Jurkat, Clone E6-1 (cell line): ENCODE measurements at regions not wholly inside any gene's neighbourhood (a gene's known extent, or its start where the extent isn't known, plus 50 kb on each side); places are given as distances from the start of the nearest gene placed in this dataset.
"Not testable (repeated sequence)": the region's sequence is repeated elsewhere in the genome, so short reads cannot be mapped to it uniquely, and the experiment has no call there.

Experiments used
- DNase-seq: peaks from one replicate; pipeline ENCODE4 v3.0.0-alpha.2; 2011; ENCODE audit warnings: low read depth, low spot score
- H3K4me3 ChIP-seq: 2 replicates; pipeline ENCODE4 v1.5.1; 2011; ENCODE audit warnings: mild to moderate bottlenecking, low read length, control low read depth, moderate library complexity

DNA sequence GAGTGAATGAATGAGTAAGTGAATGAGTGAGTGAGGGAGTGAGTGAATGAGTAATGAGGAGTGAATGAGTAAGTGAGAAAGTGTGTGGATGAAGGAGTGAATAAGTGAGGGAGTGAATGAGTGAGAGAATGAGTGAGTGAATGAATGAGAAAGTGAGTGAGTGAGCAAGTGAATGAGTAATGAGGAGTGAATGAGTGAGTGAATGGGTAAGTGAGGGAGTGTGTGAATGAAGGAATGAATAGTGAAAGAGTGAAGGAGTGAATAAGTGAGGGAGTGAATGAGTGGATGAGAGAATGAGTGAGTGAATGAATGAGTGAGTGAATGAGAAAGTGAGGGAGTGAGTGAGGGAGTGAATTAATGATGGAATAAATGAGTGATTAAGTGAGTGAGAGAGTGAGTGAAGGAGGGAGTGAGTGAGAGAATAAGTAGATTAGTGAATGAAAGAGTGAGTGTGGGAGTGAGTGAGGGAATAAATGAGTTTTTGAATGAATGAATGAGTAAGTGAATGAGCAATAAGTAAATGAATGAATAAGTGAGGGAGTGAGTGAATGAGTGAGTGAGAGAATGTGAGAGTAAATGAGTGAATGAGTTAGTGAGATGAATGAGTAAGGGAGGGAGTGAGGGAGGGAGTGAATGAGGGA lies 364.5 kb downstream of the ADGRD1 start:
- DNase-seq, result no peak
- H3K4me3 ChIP-seq, result no peak overlapping the region

DNA sequence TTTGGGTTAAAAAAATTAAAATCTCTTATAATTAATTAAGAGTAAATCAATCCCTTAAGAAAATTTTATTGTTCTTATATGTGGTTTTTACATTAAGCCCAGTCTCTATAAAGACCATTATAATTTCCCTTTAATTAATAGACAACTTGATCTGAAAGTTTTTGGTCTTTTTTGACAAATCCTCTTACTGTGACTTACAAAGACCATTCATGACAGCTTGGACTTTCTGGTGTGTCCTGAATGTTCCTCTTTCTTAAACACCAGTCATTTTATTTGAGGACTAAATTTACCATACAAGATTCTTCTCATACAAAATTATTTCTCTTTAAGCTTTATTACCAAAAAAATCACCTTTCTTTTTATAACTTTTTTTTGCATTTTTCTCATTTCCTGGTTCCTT lies 368.3 kb downstream of the ADGRD1 start:
- no peak overlapping the region for H3K4me3 ChIP-seq
- no peak for DNase-seq

DNA sequence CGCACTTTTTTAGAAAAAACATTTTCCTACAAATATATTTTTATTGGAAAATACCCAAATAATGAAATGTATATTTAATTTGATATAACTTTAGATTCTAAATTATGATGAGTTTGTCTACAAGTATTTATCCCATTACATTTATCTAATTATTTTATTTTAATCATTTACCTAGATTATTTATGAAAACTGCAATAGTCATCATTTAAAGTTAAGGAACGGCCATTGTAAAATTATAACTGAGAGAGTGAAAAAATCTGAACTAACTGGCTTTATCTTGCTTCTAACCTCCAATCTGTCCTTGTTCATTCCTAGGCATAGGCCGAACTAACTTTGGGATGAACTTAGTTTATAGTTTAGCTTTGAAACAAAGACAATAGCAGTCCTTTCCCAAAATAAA lies 368.8 kb downstream of the ADGRD1 start:
- H3K4me3 ChIP-seq, DNase-seq: not testable (repeated sequence)

DNA sequence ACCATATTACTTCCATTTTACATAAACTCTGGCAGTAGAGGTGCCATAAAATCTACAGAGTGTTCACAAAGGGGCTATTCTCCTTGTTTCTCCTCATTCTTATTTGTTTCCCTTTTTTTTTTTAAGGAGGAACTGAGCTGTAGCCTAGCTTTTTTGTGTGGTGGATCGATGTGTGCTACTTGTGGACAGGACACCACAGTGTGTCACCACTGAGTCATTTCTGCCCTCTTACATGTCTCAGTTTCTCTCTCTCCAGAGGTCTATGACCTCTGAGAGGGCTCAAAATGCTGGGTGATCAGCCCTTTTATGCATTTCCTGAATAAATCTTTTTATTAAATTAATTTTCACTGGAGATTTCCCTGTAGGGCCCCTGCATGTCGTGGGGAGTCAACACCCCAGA lies 370.2 kb downstream of the ADGRD1 start:
- DNase-seq, result no peak
- H3K4me3 ChIP-seq, result no peak overlapping the region

- no peak for DNase-seq
Observed at GRCh38 chr12:131327521-131328488, 374.1 kb downstream of the ADGRD1 start.

DNA sequence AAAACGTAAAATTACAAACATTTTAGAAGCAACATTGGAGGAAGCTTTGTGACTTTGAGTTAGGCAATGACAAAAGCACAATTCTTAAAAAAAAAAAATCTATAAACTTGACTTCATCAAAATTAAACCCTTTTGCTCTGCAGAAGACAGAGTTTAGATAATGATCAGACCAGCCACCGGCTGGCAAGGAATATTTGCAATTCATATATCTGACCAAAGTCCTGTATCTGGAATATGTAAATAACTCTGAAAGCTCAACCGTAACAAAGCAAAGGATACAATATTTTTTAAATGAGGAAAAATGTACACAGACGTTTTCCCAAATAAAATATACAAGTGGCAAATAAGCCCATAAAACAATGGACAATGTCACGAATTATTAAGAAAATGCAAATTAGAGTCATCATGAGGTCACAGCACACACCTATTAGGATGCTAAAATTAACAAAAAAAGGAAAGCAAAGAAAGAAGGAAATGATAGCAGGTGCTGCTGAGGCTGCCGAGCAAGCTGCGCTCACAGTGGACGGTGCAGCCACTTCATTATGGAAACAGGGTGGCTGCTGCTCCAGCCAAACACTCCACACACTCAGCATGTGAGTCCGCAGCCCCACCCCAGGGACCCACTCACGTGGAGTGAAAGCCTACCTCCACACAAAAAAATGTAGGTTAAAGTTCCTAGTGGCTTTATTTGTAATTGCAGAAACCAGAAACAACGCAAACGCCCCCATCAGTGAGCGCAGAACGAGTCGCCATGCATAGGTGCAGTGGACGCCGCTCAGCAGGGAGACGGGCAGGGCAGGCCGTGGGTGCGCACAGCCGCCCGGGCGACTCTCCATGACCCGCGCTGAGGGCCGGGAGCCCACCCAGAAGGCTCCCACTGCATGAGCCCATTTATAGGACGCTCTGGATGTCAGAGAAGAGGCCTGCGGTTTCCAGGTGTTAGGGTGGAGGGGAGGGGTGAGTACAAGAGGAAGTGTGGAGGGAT lies 375.4 kb downstream of the ADGRD1 start:
- not testable (repeated sequence) for DNase-seq, H3K4me3 ChIP-seq

More at GRCh38 chr12:131327521-131328488, 374.1 kb downstream of the ADGRD1 start:
- H3K4me3 ChIP-seq, result no peak overlapping the region

- H3K4me3 ChIP-seq, result no peak overlapping the region
- DNase-seq, result no peak
Observed at GRCh38 chr12:131330106-131330815, 376.6 kb downstream of the ADGRD1 start.

DNA sequence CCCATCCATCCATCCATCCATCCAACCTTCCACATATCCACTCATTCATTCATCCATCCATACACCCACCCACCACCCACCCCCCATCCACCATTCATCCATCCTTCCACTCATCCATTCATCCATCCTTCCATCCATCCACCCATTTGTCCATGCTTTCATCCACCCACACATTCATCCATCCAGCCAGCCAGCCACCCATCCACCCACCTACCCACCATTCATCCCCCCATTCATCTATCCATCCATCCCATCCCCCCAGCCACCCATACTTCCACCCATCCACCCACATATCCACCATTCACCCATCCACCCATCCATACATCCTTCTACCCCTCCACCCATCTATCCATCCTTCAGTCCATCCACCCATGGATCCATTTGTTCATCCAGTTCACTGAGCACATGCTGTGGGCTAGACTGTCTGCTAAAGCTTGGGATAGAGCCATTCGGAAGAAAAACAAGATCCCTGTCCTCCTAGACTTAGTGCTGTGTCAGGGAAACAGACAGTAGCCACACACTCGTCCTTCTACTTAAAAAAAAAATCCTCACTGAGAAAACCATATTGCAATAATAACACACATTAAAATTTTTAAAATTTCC lies 377.5 kb downstream of the ADGRD1 start:
- no peak for DNase-seq

GRCh38 chr12:131332224-131332623 lies 378.5 kb downstream of the ADGRD1 start:
- DNase-seq, result no peak
- H3K4me3 ChIP-seq, result no peak overlapping the region

More for the DNA sequence above, 377.5 kb downstream of the ADGRD1 start:
- H3K4me3 ChIP-seq, result no peak overlapping the region

DNA sequence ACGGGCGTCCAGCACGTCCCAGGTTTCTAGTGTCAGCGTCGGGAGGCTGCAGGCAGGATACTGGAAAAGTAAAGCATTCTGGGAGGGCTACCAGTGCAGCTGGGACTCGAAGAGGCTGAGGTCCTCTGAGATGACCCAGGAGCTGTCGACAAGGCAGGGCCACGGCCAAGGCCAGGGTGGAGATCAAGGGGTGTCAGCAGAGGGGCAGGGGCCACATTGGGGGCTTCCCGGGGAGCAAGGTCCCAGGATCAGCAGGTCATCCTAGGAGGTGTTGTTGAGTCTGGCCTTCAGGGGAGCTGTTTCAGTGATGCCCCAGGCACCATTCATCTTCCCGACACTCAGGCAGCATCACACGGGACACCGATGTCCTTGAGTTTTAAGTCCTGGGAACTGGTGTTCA lies 377.8 kb upstream of the SFSWAP start:
- H3K4me3 ChIP-seq, result no peak overlapping the region
- no peak for DNase-seq

DNA sequence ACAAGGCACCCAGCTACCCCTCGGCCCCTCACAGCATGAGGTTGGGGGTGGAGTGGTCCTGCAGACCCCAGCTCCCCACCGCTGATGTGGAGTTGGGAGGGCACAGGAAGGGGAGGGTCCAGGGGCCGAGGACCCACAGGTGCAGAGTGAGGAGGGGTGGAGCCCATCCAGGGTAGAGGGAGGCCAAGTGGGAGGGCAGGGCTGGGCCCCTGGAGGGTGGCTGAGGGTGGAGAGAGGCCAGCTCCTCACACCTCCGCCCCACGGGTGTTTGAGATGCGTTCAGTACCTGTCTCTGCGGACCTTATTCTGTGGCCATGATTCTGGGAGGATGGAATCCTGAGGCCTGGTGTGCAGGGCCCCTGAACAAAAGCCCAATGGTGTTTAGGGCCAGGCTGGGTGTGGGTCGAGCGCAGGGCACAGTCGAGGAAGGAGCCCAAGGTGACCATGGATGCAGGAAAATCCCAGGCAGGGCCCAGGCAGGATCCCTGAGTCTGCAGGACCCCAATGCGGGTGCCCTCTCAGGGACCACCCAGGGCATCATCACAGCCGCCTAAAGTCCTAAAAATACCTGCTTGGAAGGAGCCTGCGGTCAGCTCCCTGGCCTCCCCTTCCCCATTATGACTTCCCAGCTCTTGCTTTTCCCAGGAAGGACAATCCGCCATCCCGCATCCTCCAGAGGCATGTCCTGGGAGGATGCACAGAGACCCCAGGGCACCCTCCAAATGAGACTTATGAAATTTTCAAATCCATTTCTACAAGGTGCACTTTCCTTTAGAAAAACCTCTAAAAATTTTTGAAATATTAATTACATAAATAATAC lies 377.1 kb upstream of the SFSWAP start:
- no peak for DNase-seq
- H3K4me3 ChIP-seq, result no peak overlapping the region

DNA sequence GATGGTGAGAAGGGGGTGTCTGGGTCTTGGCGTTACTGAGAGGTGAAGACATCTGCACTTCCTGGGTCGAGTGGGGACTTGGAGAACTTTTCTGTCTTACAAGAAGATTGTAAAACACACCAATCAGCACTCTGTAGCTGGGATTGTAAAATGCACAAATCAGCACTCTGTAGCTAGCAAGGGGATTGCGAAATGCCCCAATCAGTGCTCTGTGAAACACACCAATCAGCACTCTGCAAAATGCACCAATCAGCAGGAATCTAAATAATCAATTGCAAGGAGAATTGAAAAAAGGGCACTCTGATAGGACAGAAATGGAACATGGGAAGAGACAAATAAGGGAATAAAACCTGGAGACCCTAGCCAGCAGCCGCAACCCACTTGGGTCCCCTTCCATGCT lies 376.1 kb upstream of the SFSWAP start:
- no peak for DNase-seq
- H3K4me3 ChIP-seq, result no peak overlapping the region

DNA sequence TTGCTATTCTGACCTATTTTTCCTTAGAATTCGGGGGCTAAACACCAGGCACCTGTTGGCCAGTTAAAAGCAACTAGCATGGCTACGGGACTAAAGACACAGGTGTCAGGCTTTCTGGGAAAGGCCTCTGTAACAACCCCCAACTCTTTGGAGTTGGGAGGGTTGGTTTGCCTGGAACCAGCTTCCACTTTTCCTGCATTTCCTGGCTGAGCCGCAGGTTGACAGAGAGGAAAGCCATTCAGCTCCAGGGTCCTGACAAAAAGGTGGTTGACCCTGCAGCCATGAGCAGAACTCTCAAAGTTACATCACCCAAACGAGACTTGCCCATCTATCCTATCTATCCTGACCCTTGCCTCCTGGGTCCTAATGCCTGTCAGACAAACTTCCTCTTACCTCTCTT lies 375.4 kb upstream of the SFSWAP start:
- no peak overlapping the region for H3K4me3 ChIP-seq
- DNase-seq, result no peak

- DNase-seq, result not testable (repeated sequence)
Observed at GRCh38 chr12:131337861-131338260, 373.0 kb upstream of the SFSWAP start.

DNA sequence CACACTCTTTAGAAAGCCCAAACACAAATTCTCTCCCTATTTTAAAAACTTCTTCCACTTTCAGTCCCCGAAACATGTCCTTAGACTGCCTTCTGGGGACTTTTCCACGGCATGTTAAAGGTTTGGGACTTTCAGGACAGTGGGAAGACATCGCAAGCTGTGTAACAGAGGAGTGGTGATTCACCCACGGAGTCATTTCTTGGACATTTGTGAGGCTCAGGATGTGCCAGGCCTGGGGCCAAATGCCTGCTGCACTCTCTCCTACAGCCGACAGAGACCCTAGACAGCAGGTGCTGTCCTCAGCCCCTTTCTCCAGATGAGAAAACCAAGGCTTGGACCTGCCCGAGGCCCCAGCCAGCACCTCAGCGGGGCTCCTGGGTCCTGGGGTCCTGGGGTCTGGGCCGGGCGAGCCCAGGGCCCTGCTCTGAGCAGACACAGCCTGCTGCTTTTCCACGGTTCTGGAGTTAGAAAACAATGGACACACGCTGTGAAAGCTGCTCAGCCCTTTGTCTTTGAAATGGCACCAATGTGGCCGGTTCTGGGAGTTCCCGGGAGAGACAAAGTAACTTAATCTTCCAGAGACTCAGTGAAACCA lies 370.2 kb upstream of the SFSWAP start:
- no peak overlapping the region for H3K4me3 ChIP-seq
- DNase-seq, result no peak

More at GRCh38 chr12:131337861-131338260, 373.0 kb upstream of the SFSWAP start:
- not testable (repeated sequence) for H3K4me3 ChIP-seq

GRCh38 chr12:131341608-131342007 lies 369.3 kb upstream of the SFSWAP start:
- DNase-seq, H3K4me3 ChIP-seq: not testable (repeated sequence)

- DNase-seq, H3K4me3 ChIP-seq: not testable (repeated sequence)
Observed at GRCh38 chr12:131343436-131343835, 367.5 kb upstream of the SFSWAP start.
